AG09319 (cell line): ENCODE measurements at regions not wholly inside any gene's neighbourhood (a gene's known extent, or its start where the extent isn't known, plus 50 kb on each side); places are given as distances from the start of the nearest gene placed in this dataset.
"Not testable (repeated sequence)": the region's sequence is repeated elsewhere in the genome, so short reads cannot be mapped to it uniquely, and the experiment has no call there.

Experiments
- DNase-seq: peaks from one replicate; pipeline ENCODE4 v3.0.0-alpha.2; 2010; ENCODE audit warnings: low read depth; ENCODE audit errors: extremely low read depth
- TF ChIP-seq, protein P1 (sequence below): IDR thresholded peaks from 2 replicates; pipeline ENCODE4 v1.5.1; 2011; ENCODE audit warnings: low read depth, mild to moderate bottlenecking, inconsistent platforms, low read length, moderate library complexity

DNA sequence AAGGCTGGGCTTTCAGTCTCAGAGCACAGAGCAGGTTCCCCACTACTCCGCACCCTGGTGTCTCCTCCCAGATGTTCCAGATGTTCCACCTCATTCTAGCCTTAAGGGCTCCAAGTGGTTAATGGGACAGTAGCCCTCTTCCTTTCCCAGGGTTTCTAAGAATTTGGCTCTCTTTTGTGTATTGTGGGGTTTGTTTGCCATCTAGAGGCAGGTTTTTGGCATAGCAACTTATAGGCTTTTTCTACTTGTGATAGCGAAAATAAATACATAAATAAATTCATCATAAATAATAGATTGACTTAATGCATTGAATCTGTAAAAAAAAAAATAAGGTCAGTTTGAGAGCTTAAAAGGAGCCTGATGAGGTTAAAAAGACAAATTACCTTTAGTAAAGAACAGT, 86.1 kb upstream of the XKR3 start:
- DNase-seq: not testable (repeated sequence)
- TF ChIP-seq, protein P1, sequence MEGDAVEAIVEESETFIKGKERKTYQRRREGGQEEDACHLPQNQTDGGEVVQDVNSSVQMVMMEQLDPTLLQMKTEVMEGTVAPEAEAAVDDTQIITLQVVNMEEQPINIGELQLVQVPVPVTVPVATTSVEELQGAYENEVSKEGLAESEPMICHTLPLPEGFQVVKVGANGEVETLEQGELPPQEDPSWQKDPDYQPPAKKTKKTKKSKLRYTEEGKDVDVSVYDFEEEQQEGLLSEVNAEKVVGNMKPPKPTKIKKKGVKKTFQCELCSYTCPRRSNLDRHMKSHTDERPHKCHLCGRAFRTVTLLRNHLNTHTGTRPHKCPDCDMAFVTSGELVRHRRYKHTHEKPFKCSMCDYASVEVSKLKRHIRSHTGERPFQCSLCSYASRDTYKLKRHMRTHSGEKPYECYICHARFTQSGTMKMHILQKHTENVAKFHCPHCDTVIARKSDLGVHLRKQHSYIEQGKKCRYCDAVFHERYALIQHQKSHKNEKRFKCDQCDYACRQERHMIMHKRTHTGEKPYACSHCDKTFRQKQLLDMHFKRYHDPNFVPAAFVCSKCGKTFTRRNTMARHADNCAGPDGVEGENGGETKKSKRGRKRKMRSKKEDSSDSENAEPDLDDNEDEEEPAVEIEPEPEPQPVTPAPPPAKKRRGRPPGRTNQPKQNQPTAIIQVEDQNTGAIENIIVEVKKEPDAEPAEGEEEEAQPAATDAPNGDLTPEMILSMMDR: peak; percentile 19

DNA sequence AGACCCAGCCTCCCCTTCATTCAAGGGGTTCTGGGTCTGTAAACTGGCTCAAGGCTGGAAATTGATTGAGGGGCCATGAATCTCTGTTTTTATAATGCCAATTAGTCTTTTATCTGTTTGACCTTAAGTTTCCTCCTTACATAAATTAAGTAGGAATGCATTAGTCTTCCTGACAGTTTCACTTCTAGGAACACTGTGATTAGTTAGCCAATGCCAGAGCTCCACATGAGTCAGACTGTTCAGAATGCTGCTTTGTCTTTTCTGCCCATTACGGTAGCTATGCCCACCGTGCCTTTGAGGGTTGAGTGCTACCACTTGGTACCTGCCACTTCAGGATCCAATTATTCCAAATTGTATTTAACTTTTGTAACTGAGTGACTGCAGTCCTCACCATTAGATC, 76.8 kb upstream of the XKR3 start:
- not testable (repeated sequence) for DNase-seq

DNA sequence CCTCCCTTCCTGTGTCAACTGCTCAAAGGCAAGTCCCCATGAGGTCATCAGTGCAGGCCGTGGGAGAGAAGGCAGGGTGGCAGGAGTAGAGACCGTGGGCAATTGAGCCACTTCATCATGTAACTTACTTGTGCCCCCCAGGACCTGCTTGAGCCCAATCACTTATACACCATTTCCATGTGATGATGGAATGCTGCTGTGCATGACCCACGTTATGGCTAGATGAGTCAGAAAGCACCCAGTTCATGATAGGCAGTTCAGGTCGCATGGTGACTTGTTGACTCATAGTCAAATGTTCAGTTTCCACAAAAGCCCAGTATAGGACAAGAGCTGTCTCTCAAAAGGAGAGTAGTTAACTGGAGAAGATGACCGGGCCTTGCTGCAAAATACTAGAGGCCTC, 76.4 kb upstream of the XKR3 start:
- not testable (repeated sequence) for DNase-seq

DNA sequence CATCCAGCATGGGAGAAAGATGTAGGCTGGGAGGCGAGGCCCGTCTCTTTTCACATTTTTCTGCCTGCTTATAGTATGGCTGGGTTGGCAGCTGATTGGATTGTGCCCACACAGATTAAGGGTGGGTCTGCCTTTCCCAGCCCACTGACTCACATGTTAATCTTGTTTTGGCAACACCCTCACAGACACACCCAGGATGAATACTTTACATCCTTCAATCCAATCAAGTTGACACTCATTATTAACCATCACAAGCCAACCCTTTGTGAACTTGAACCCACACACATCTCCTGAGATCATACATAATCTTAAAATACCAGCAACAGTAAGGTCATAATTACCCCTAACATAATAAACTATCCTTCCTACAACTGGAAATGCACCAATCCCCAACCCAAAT, 74.1 kb upstream of the XKR3 start:
- not testable (repeated sequence) for DNase-seq

GRCh38 chr22:16897365-16897764, 72.2 kb upstream of the XKR3 start:
- not testable (repeated sequence) for DNase-seq

- not testable (repeated sequence) for DNase-seq
Observed at GRCh38 chr22:16891892-16892291, 66.7 kb upstream of the XKR3 start.

DNA sequence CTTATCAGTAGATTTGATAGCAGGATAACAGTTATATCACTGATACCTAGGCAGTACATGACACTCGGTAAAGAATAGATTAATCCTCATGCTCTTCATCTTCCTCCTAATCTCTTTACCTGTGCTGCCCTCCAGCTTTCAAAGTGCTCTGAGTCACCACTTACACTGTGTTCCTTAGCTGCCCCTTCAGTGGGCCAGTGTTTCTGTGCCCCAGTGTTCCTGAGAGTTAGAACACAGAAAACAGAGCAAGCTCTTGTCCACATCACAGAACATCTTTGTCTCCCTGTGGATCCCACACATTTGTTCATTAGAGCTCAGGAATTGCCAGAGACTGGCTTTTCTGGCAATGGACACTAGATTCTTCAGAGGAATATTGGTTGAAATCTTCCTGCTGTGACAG, 51.1 kb upstream of the XKR3 start:
- DNase-seq: not testable (repeated sequence)
